Cardiac fibroblast (primary cell): ENCODE measurements at regions not wholly inside any gene's neighbourhood (a gene's known extent, or its start where the extent isn't known, plus 50 kb on each side); places are given as distances from the start of the nearest gene placed in this dataset.
"Not testable (repeated sequence)": the region's sequence is repeated elsewhere in the genome, so short reads cannot be mapped to it uniquely, and the experiment has no call there.

ENCODE experiments used
- DNase-seq, 2 donors: peaks; one replicate each; pipeline versions ENCODE4 v3.0.0 to v3.0.0-alpha.2; 2010; ENCODE audit warnings: low read depth in 2 of 2
- H3K4me3 ChIP-seq, 2 donors: replicated peaks in 1 of 2; 1 replicate in 1 of 2; 2 replicates in 1 of 2; pipeline ENCODE4 v1.5.1; 2011; ENCODE audit warnings: low read depth in 2 of 2, low read length in 2 of 2, mild to moderate bottlenecking in 2 of 2, moderate library complexity in 1 of 2
- CTCF ChIP-seq: IDR thresholded peaks from one replicate; pipeline ENCODE4 v1.5.1; 2011; ENCODE audit warnings: low read depth, mild to moderate bottlenecking, low read length, inconsistent platforms

DNA sequence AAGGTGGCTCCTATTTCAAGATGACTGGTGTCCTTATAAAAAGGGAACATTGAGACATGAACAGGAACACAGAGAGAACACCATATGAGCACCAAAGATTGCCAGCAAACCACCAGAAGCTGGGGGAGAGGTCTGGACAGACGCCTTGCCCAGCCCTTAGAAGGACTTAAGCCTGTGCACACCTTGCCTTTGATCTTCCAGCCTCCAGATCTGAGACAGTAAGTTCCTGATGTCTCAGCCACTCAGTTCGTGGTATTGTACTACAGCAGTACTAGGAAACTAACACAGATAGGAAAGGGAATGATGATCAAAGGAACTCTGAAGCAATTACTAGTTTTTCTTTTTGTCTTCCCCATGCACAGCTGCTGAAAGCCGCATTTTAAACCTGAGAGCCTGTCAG lies 137.3 kb upstream of the FHL2 start:
- DNase-seq: no peak
- no peak for TF ChIP-seq CTCF
- H3K4me3 ChIP-seq: no peak overlapping the region

DNA sequence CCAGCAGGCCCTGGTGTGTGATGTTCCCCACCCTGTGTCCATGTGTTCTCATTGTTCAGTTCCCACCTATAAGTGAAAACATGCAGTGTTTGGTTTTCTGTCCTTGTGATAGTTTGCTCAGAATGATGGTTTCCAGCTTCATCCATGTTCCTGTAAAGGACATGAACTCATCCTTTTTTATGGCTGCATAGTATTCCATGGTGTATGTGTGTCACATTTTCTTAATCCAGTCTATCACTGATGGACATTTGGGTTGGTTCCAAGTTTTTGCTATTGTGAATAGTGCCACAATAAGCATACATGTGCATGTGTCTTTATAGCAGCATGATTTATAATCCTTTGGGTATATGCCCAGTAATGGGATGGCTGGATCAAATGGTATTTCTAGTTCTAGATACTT lies 130.4 kb upstream of the FHL2 start:
- not testable (repeated sequence) for H3K4me3 ChIP-seq, DNase-seq

DNA sequence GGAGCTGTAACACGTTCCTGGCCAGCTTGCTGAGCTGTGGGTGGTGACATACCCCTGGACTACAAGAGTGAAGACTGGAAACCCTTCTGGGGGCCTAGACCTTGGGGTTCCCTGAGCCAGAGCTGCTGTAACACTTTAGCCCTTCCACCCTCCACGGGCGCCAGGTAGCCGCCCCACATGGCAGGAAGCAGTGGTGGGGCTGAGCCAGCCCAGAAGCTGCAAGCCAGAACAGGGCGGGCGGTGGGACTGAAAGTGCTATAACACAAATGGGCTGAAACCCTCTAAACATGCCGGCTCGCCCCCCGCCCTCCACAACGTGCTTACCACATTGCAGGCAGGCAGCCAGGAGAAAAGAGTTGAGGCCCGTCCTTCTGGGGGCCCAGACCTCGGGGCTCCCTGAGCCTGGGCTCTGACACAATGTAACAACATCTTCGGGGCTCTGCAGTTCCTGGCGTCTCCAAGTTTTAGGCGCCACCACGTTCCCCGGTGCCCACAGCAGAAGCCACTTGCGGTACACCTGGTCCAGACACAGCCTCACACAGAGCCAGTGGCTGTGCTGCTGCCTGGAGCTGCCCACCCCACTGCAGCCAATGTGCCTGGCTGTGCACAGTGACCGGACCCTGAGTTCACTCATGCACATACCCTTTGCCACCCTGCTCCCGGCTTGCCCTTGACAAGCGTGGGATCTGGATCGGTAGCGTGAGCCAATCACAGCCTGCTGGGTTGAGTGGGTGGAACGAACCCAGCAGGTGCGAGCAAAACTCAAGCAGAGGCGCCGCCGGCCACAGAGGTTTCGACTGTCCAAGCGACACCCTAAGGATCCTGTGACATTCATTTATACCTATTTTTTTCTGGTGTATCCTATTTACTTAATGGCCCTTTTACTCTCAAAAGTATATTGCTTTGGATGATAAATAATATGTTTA lies 127.4 kb upstream of the FHL2 start:
- DNase-seq: no peak
- no peak overlapping the region for H3K4me3 ChIP-seq
- no peak for TF ChIP-seq CTCF

GRCh38 chr2:105525201-105525600 lies 126.3 kb upstream of the FHL2 start:
- H3K4me3 ChIP-seq: no peak overlapping the region
- DNase-seq: no peak
- no peak for TF ChIP-seq CTCF

GRCh38 chr2:105522645-105523044 lies 123.8 kb upstream of the FHL2 start:
- DNase-seq: no peak
- TF ChIP-seq CTCF: no peak
- no peak overlapping the region for H3K4me3 ChIP-seq

GRCh38 chr2:105521616-105522015 lies 122.8 kb upstream of the FHL2 start:
- H3K4me3 ChIP-seq: no peak overlapping the region
- no peak for DNase-seq
- no peak for TF ChIP-seq CTCF

DNA sequence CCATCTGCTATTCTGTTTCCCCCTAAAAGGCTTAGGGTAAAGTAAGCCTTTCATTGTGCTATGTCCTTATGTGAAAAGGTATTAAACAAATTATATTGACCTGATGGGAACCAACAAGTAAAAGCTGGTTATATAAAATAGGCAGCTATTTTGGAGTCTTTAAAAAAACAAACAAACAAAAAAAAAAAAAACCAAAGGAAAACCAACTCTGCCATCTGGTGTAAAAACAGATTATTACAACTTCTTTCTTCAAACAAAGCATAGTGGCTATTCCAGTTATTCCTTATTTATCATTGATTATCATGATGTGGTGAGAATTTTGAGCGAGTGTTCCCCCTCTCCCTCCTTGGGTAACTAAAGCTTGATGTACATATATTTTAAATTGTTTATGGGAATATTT lies 122.3 kb upstream of the FHL2 start:
- no peak for TF ChIP-seq CTCF
- DNase-seq: peak; percentile 45 to 63
- H3K4me3 ChIP-seq: no peak overlapping the region
